Stimulated activated CD4-positive, alpha-beta T cell treated with anti-CD3 and anti-CD28 coated beads, Interleukin-1b, Interleukin-23, amount 100 ng/mL, for 1 hour (primary cell): ENCODE measurements at regions not wholly inside any gene's neighbourhood (a gene's known extent, or its start where the extent isn't known, plus 50 kb on each side); places are given as distances from the start of the nearest gene placed in this dataset.

Experiments
- DNase-seq, 2 donors: peaks; one replicate each; pipeline ENCODE4 v3.0.0-alpha.2; 2020; ENCODE audit warnings: low read depth in 2 of 2

DNA sequence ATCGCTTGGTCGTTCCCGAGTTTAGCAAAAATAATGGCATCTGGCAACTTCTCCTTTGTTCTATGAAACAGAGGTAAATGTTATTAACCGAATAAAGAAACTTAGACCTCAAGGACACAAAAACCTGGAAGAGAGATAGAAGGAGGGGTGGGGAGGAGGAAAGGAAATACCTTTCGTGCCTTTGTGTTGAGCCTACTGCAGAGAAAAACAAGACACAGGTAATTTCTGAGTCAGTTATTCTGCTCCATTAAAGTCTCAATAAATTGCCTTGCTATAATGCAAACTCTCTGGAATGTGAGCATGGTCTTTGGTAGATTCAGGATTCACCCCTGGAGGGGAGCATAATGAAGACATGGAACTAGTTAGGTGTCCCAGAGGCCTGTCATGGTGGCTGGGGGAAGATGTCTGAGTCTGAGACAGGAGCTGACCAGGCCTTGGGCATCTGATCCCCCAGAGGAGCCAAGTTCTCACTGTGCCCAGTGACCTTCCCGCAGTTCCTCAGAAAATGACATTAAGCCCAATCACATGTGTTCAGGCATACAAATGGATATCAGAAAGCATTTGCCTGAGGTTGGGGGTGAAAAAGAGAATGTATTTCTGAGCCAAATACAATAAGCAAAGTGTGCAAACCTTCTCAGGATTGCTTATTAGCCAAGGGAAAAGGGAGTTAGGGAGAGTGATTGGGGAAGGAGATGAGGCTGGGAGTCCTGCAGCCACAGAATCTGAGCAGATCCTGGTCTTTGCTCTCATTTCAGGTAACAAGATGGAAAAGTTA, 72.6 kb upstream of the CADM1 start:
- DNase-seq: no peak

DNA sequence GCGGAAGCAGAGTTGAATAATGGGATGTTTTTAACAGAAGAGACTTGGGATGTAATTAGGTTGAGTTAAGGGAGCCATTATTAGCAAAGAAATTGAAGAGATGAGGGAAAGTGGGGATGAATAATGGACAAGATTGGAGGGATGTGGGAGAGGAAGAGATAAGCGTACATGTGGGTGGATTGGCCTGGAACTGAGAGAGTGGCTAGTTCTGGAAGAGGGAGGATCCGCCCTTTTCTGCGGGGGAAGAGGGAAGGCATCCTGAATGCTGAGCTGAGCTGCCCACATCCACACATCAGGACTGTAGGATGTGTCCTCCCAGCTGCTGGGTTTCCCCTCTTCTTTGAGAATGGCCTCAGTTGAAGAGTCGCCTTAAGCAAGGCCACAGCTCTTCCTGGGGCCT, 68.3 kb upstream of the CADM1 start:
- DNase-seq: no peak

DNA sequence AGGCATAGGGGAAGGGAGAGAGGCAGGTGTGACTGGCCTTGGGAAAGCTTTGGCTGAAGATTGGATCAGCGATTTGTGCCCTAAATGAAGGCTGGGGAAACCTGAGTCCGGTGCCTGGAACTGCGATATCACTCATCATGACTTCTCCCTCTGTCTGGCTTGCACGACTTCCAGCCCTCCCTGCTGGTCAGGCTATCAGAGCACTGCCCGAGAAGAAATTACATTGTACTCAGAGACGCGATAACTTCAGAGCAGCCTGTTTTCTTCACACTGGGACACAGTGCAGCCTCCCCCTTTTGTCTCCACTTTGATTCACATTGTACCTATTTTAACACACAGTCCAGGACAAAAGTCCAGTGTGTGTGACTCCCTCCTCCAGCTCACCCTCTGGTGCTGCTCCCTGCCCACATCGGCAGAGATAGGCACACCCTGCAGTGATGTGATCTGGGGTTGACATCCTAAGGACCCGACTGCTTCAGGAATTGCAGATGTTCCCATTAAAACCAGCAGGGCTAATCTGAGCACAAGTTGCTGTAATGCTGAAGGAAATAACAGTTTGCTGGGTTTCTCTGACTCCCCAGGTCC, 62.1 kb upstream of the CADM1 start:
- no peak for DNase-seq

DNA sequence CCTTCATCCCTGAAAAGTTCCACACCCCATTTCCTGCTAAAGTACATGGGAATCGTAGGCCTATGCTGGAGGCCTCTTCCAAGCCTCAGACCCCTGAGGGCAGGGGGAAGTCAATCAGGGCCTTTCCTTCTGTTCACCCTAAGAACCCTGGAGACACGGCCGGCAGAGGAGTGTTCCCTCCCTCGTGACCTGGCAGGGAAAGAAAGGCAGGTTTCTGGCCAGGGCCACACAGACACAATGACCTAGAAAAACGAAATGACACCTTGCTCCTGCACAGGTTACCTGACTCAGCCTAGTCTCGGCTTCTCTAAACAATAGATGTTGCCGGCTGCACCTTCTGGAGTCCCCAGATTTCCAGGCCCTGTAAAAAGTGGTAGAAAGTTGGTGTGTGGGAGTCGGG, 60.6 kb upstream of the CADM1 start:
- no peak for DNase-seq

DNA sequence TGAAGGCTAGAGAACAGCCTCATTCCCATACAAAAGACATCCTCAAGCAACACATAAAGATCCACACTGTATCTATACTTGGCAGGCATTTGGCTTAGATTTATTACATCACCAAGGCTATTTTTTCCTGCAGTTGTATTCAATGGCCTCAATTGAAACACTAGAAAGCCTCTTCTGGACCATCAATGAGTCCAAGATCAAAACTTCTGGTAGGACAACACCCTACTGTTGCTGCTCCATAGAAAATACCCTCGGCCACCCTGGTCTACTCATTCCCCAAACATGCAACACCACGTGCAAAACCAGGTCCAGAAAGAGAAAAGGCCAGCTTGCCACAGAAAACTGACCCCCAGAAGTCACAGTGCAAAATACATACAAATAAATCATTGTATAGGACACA, 56.9 kb upstream of the CADM1 start:
- DNase-seq: no peak

DNA sequence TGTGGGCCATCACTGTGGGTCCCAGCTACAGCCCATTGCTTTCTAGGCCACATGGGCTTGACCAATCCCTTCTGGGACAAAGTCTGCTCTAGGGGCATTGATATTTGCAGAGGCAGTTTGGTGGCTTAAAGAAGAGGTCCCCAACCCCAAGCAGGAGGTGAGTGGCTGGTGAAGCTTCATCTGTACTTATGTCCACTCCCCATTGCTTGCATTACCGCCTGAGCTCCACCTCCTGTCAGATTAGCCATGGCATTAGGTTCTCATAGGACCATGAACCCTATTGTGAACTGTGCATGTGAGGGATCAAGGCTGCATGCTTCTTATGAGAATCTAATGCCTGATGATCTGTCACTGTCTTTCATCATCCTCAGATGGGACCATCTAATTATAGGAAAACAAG, 54.4 kb upstream of the CADM1 start:
- DNase-seq: no peak

DNA sequence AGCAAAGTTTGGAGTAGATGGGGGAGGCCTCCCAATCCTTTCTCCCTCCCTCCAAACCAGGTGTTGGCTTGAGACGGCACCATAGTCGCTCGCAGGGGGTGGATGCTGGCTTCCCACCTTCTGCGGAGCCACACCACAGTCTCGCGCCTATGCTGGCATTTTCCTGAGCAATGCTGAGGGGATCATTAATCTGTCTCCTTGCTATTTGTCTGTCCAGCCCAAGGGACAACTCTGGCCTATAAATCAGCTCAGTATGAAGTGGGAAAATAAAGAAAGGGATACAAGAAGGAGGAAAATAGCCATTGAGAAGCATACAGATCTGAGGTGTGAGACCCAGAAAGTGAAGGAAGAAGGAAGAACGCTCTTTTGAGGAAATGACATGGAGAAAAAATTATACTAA, 53.5 kb upstream of the CADM1 start:
- DNase-seq: no peak

DNA sequence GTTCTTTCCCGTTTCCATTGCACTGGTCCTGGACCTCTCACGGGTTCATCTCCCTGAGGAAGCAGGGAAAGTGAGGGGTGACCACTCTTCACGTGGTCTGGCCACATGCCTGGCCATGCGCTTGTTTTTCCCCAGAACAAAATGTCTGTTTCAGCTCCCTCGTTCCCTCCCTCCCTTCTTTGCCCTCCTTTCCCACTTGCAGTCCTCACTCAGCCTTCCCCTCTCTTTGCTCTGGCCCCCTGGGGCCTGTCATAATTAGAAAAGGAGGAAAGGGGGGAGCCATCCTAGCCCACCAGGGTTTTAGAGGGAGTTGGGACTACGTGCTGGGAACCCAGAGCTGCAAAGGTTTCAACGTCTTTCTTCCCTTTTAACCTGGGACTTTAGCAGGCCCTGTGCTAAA, 52.8 kb upstream of the CADM1 start:
- no peak for DNase-seq

DNA sequence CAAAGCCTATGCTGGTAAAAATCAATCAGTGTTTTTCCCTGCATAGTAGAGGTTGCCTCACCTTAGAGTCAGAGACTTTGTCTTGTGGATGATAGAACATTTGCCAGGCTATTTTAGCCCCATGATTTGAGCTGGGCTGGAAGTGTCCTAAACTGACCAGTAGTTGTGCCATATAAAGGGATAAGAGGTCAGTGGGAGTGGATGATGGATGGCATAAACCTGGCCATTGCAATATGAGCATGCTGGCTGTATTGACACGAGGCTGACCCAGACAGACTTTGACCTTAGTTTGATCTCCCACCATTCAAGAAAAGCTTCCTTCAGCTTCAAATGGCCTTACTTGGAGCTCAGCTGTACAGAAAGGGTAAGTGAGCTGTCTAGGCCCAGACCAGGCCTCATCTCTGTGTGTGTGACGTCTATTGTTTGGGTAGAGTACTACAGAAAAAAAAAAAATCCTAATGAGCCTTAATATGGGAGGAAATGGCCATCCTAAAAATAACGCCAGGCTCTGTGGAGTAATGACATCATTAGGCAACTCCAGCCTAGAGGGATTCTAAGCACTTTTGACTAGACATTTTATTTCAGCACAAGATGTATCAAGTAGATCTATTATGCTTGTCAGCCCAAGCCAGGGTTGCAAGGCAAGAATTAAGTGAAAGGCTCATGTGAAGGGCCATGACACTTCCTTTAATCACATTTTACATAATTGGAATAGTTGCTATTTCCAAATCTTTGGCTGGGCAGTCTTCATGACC, 51.3 kb upstream of the CADM1 start:
- DNase-seq: no peak
